GM10248 (cell line): ENCODE measurements at regions not wholly inside any gene's neighbourhood (a gene's known extent, or its start where the extent isn't known, plus 50 kb on each side); places are given as distances from the start of the nearest gene placed in this dataset.

Experiments
- CTCF ChIA-PET: fragments of 300-600 bp; sonication (Branson Sonifier 250); formaldehyde crosslinking; extraction: SDS; loops from one replicate; lab custom pipeline; 2021; ENCODE audit warnings: antibody characterized with exemption; lab: Yijun Ruan, JAX
- POLR2A ChIA-PET: fragments of 350-650 bp; sonication (Branson Sonifier 250); formaldehyde crosslinking; extraction: SDS; loops from one replicate; lab custom pipeline; 2020; ENCODE audit warnings: antibody characterized with exemption; lab: Yijun Ruan, JAX
- DNase-seq: peaks from one replicate; pipeline ENCODE4 v3.0.0; 2012; ENCODE audit errors: extremely low spot score
- CTCF ChIP-seq: IDR thresholded peaks from 2 replicates; pipeline ENCODE4 v1.5.1; 2012; ENCODE audit warnings: mild to moderate bottlenecking, low read depth; ENCODE audit errors: extremely low read depth, missing control alignments, control extremely low read depth

- no peak for TF ChIP-seq CTCF
- CTCF ChIA-PET = no interaction called here
- DNase-seq = no peak
- POLR2A ChIA-PET = no interaction called here
Observed at GRCh38 chr14:38794677-38795076, 308.4 kb downstream of the SEC23A start.

- no peak for TF ChIP-seq CTCF
- POLR2A ChIA-PET = no interaction called here
- no peak for DNase-seq
- CTCF ChIA-PET = interaction anchor here (1.1 kb wide), 1 partner anchor 27 kb away, joined by 3 read pairs; no protein-coding TSS in a partner anchor
Observed at GRCh38 chr14:38791862-38792261, 311.2 kb downstream of the SEC23A start.

GRCh38 chr14:38790916-38791315, 312.1 kb downstream of the SEC23A start:
- DNase-seq = no peak
- TF ChIP-seq CTCF = no peak
- ChIA-PET POLR2A (no interaction called here), CTCF (no interaction called here)

- no peak for DNase-seq
- ChIA-PET CTCF (no interaction called here), POLR2A (no interaction called here)
- no peak for TF ChIP-seq CTCF
Observed at GRCh38 chr14:38789805-38790204, 313.2 kb downstream of the SEC23A start.

- CTCF ChIA-PET = no interaction called here
- no peak for TF ChIP-seq CTCF
- DNase-seq = no peak
- POLR2A ChIA-PET = no interaction called here
Observed at GRCh38 chr14:38788060-38788459, 315.0 kb downstream of the SEC23A start.

GRCh38 chr14:38786921-38787320, 316.1 kb downstream of the SEC23A start:
- ChIA-PET POLR2A (no interaction called here), CTCF (interaction anchor here (1.4 kb wide), 1 partner anchor 12 kb away, joined by 3 read pairs; no protein-coding TSS in a partner anchor)
- TF ChIP-seq CTCF = no peak
- no peak for DNase-seq

- ChIA-PET POLR2A (no interaction called here), CTCF (no interaction called here)
- no peak for DNase-seq
- TF ChIP-seq CTCF = no peak
Observed at GRCh38 chr14:38777401-38777800, 325.6 kb downstream of the SEC23A start.
